Common myeloid progenitor, CD34-positive (primary cell): ENCODE measurements at regions not wholly inside any gene's neighbourhood (a gene's known extent, or its start where the extent isn't known, plus 50 kb on each side); places are given as distances from the start of the nearest gene placed in this dataset.
A peak's percentile ranks its signal among the peaks of the same experiment; 100 is the strongest.
"Not testable (repeated sequence)": the region's sequence is repeated elsewhere in the genome, so short reads cannot be mapped to it uniquely, and the experiment has no call there.

Experiments
- CTCF ChIA-PET: fragments of 350-600 bp; sonication (Branson Sonifier 250); formaldehyde crosslinking; loops from one replicate; lab custom pipeline; 2021; ENCODE audit warnings: antibody characterized with exemption; lab: Charles Lee
- POLR2A ChIA-PET: fragments of 350-600 bp; sonication (Branson Sonifier 250); formaldehyde crosslinking; loops from one replicate; lab custom pipeline; 2021; ENCODE audit warnings: antibody characterized with exemption; lab: Charles Lee
- DNase-seq, 3 donors: peaks; one replicate each; pipeline versions ENCODE4 v3.0.0 to v3.0.0-alpha.2; 2013
- H3K27ac ChIP-seq, 2 experiments: 1 replicate in 1 of 2; 2 replicates in 1 of 2; pipeline ENCODE4 v1.7.0; 2013; ENCODE audit warnings: inconsistent platforms in 2 of 2, low read length in 2 of 2, mild to moderate bottlenecking in 2 of 2, low read depth in 1 of 2, moderate library complexity in 1 of 2; ENCODE audit not compliant: severe bottlenecking in 2 of 2, insufficient read depth in 1 of 2, poor library complexity in 1 of 2
- H3K27me3 ChIP-seq, 5 experiments: replicated peaks in 2 of 5; 1 replicate in 3 of 5; 2 replicates in 2 of 5; pipeline versions ENCODE4 v1.6.1 to v1.7.0; 2013; ENCODE audit warnings: low read length in 4 of 5, mild to moderate bottlenecking in 2 of 5, moderate library complexity in 2 of 5, inconsistent platforms in 1 of 5; ENCODE audit not compliant: insufficient read depth in 5 of 5, control insufficient read depth in 4 of 5
- H3K36me3 ChIP-seq, 4 experiments: 1 replicate in 2 of 4; 2 replicates in 2 of 4; pipeline versions ENCODE4 v1.6.1 to v1.7.0; 2013; ENCODE audit warnings: low read length in 3 of 4, control low read depth in 1 of 4, mild to moderate bottlenecking in 1 of 4; ENCODE audit not compliant: control insufficient read depth in 4 of 4, insufficient read depth in 4 of 4
- H3K4me1 ChIP-seq, 4 experiments: 1 replicate in 3 of 4; 2 replicates in 1 of 4; pipeline versions ENCODE4 v1.6.1 to v1.7.1; 2013; ENCODE audit warnings: low read length in 3 of 4, mild to moderate bottlenecking in 3 of 4, control low read depth in 1 of 4, inconsistent platforms in 1 of 4, moderate library complexity in 1 of 4; ENCODE audit not compliant: control insufficient read depth in 4 of 4, insufficient read depth in 4 of 4; ENCODE audit errors: control extremely low read depth in 1 of 4
- H3K4me3 ChIP-seq, 7 experiments: 1 replicate in 4 of 7; 2 replicates in 3 of 7; pipeline versions ENCODE4 v1.5.1 to v1.7.0; 2013; ENCODE audit warnings: mild to moderate bottlenecking in 7 of 7, low read length in 6 of 7, moderate library complexity in 6 of 7, inconsistent platforms in 2 of 7, low read depth in 2 of 7, control low read depth in 1 of 7; ENCODE audit not compliant: insufficient read depth in 4 of 7, control insufficient read depth in 1 of 7; ENCODE audit errors: extremely low read depth in 1 of 7
- H3K9me3 ChIP-seq, 5 experiments: 1 replicate in 4 of 5; 2 replicates in 1 of 5; pipeline versions ENCODE4 v1.6.1 to v1.7.1; 2013; ENCODE audit warnings: low read length in 4 of 5, mild to moderate bottlenecking in 2 of 5, inconsistent platforms in 1 of 5, low read depth in 1 of 5, moderate library complexity in 1 of 5; ENCODE audit not compliant: control insufficient read depth in 4 of 5, insufficient read depth in 2 of 5; ENCODE audit errors: control extremely low read depth in 1 of 5
- WGBS: methylation state at CpG from one replicate; pipeline ENCODE4 v1.1.5; 2013; ENCODE audit not compliant: insufficient coverage; 5-methylcytosine and 5-hydroxymethylcytosine counted together

- DNase-seq = not testable (repeated sequence)
These were observed 121.0 kb downstream of the CDRT15L2 start for GRCh38 chr17:20700528-20700927.

DNA sequence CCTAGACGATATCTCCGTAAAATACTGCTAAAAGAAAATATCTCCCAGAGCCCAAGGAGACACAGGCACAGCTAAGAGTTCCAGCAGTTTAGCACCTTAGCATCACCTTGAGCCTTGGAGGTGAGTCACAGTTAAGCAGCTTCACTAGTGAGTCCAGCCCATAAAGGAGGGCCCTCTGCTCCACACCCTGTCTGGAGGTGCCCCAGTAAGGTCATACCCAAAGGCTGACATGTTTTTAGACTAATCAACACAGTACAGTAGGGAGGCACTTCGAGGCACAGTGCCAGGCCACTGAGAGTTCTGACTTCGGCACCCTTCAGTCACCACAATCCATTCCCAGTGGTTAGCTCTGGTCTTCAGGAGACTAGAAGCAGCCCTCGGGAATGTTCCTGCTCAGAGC lies 121.8 kb downstream of the CDRT15L2 start:
- H3K4me3 ChIP-seq, CTCF ChIA-PET, H3K9me3 ChIP-seq, POLR2A ChIA-PET, DNase-seq, H3K36me3 ChIP-seq, H3K27ac ChIP-seq, H3K27me3 ChIP-seq: not testable (repeated sequence)
- 100% methylated on average over 1 of the region's 5 CpGs for WGBS
- peaks cover 3 to 33% (median 9%) of the 10 kb centered on the region in 4 experiments for H3K4me1 ChIP-seq

More at GRCh38 chr17:20700528-20700927, 121.0 kb downstream of the CDRT15L2 start:
- CTCF ChIA-PET, H3K4me3 ChIP-seq, POLR2A ChIA-PET, H3K27ac ChIP-seq, H3K9me3 ChIP-seq, H3K27me3 ChIP-seq, H3K36me3 ChIP-seq: not testable (repeated sequence)
- WGBS = no CpG with 5 or more reads among the region's 5 CpGs
- H3K4me1 ChIP-seq = peaks cover 3 to 33% (median 9%) of the 10 kb centered on the region in 4 experiments

DNA sequence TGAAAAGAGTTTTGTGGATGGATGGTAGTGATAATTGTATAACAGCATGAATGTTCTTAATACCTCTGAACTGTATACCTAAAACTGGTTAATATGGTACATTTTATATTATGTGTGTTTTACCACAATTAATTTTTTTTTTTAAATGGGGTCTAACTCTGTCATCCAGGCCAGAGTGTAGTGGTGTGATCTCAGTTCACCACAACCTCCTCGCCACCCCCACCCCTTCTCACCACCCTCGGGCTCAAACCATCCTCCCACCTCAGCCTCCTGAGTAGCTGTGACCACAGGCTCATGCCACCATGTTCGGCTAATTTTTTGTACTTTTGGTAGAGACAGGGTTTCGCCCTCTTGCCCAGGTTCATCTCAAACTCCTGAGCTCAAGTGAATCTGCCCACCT lies 123.2 kb downstream of the CDRT15L2 start:
- ChIA-PET POLR2A (no interaction called here), CTCF (no interaction called here)
- Histone ChIP-seq H3K9me3 (no peaks in the 10 kb centered on the region), H3K36me3 (no peaks in the 10 kb centered on the region), H3K27ac (no peak overlapping the region), H3K27me3 (no peaks in the 10 kb centered on the region), H3K4me3 (no peak overlapping the region), H3K4me1 (peaks cover 3 to 33% (median 9%) of the 10 kb centered on the region in 4 experiments)
- WGBS = 90% methylated on average over 2 of the region's 4 CpGs
- DNase-seq = no peak

- no peak overlapping the region for H3K27ac ChIP-seq
- POLR2A ChIA-PET = no interaction called here
- DNase-seq = no peak
- peaks cover 2 to 27% (median 5%) of the 10 kb centered on the region in 4 experiments for H3K4me1 ChIP-seq
- no peaks in the 10 kb centered on the region for H3K27me3 ChIP-seq
- H3K36me3 ChIP-seq = no peaks in the 10 kb centered on the region
- CTCF ChIA-PET = no interaction called here
- H3K4me3 ChIP-seq = no peak overlapping the region
- no peaks in the 10 kb centered on the region for H3K9me3 ChIP-seq
- no CpG with 5 or more reads among the region's 1 CpG for WGBS
These were observed 124.3 kb downstream of the CDRT15L2 start for GRCh38 chr17:20703781-20704180.

DNA sequence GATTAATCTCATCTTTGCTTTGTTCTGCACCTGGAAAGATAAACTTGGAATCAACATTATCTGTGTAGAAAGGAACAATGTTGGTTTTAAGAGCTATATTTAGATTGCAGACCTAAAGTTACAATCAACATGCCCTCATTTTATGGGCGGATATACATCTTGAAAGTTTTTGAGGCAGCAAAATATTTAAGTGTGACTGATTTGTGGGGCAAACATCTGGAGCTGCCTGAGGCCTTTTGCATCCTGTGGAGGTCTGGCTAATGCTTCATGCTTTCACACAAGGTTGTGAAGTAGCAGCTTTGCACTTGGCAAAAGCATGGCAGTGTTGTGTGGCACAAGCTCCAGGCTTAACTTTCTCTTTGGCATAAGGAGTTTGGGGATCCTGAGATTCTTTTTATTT lies 125.7 kb downstream of the CDRT15L2 start:
- CTCF ChIA-PET, H3K36me3 ChIP-seq, H3K27me3 ChIP-seq, H3K4me3 ChIP-seq, H3K27ac ChIP-seq, H3K9me3 ChIP-seq, POLR2A ChIA-PET: not testable (repeated sequence)
- DNase-seq = peak in 2 of 3 donors; percentile 14 to 41
- H3K4me1 ChIP-seq = peaks cover 0 to 19% (median 2%) of the 10 kb centered on the region in 4 experiments
- WGBS = 75% methylated on average over 1 of the region's 1 CpG

DNA sequence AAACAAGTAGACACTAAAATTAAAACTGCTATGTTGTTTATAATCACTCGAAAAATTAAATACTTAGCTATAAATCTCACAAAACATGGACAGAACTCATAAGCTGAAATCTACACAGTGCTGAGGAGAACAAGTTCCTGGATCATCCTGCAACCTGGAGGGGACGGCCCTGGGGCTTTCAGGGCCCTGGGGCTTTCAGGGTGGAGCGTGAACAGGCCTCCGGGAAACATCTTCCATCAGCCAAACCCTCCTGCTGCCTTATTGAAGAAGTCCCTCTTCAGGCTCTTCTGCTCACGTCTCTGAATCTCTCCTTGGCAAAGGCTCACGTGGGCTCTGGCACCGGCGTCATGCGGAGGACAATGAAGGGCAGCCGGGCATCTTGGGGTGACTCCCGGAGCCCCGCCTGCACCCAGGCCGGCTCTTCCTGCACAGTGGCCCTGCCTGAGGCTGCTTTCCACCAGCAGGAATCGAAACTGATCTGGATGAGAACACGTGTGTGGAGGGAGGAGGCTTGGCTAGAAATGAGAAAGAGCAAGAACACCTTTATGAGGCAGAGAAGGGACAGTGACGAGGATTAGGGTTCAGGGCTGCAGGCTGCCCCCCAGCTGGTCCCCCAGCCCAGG lies 127.3 kb downstream of the CDRT15L2 start:
- DNase-seq = no peak
- no peaks in the 10 kb centered on the region for H3K27me3 ChIP-seq
- no peaks in the 10 kb centered on the region for H3K36me3 ChIP-seq
- H3K4me1 ChIP-seq = peaks cover 0 to 15% (median 2%) of the 10 kb centered on the region in 4 experiments
- no peak overlapping the region for H3K27ac ChIP-seq
- 98% methylated on average over 10 of the region's 16 CpGs for WGBS
- ChIA-PET POLR2A (no interaction called here), CTCF (no interaction called here)
- H3K9me3 ChIP-seq = no peaks in the 10 kb centered on the region
- no peak overlapping the region for H3K4me3 ChIP-seq

GRCh38 chr17:20708821-20709220 lies 129.3 kb downstream of the CDRT15L2 start:
- H3K9me3 ChIP-seq, H3K27ac ChIP-seq, CTCF ChIA-PET, DNase-seq, H3K27me3 ChIP-seq, H3K4me3 ChIP-seq, POLR2A ChIA-PET, H3K36me3 ChIP-seq: not testable (repeated sequence)
- peaks cover 0 to 15% (median 2%) of the 10 kb centered on the region in 4 experiments for H3K4me1 ChIP-seq
- WGBS = 68% methylated on average over 6 of the region's 11 CpGs
